ENCODE measurements at regions not wholly inside any gene's neighbourhood (a gene's known extent, or its start where the extent isn't known, plus 50 kb on each side); places are given as distances from the start of the nearest gene placed in this dataset.

DNA sequence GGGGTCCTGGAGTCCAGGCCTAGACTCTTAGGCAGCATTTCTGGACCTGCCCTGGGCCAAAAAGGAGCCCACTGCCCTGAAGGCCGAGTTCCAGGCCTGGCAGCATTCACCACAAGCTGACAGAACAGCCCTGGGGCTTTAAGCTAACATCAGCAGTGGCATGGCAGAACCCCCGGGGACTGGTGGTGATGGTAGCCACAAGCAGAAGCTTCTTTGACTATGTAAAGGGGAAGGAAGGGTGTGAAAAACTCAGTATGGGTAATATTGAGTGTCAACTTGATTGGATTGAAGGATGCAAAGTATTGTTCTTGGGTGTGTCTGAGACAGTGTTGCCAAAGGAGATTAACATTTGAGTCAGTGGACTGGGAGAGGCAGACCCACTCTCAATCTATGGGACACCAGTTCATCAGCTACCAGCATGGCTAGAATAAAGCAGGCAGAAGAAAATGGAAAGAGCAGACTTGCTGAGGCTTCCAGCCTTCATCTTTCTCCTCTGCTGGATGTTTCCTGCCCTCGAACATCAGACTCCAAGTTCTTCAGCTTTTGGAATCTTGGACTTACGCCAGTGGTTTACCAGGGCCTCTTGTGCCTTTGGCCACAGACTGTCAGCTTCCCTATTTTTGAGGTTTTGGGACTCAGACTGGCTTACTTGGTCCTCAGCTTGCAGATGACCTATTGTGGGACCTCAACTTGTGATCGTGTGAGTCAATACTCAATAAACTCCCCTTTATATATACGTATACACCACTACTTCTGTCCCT, 661.0 kb upstream of the C9orf72 start:
- DNase-seq = no peak

DNA sequence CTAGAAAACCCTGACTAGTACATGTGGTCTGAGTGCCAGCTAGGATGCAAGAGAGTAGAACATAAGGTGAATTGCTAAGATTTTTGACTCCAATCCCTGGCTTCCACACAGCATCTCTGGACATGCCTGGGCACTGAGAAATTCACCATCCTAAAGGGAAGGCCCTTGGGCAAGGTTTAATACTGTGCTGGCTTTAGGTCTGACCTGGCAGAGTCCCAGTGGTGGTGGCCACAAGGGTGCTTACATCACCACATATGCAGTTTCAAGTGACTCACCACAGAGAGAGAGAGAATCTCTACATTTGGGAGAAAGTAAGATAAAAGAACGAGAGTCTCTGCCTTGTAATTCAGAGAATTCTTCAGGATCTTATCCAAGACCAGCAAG, 661.6 kb upstream of the C9orf72 start:
- DNase-seq = no peak

DNA sequence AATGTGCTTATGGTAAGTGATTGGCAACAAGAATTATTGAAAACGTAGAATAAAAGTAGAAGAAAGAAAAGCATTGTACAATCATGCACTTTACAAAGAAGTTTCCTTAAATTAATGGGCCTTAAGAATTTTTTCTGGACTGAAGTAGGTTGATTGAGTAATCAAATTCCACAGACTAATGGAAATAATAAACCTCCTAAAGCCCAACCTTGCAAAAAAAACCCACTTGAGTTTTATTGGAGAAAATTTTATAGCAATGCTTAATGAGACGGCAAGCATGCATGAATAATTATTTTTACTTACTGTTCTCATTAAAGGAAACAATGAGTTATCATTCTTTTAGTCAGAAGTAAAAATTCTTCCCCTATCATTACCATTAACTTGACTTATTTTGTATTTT, 676.1 kb upstream of the C9orf72 start:
- no peak for DNase-seq

DNA sequence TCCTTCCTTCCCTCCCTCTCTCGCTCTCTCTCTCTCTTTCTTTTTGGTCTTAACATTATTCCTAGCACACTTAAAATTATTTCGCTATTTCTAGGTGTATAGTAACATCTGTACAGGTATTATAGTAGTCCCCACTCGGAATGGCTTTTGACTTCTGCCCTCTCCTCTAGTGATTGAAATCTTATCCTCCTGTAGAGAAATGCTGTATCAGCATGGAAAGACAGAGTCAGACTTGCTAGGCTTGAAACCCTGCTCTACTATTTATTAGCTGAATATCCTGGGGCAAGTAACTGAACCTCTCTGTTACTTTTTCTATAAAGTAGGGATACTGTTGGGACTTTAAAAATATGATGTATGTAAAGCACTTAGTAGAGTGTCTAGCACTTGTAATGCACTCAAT, 681.9 kb upstream of the C9orf72 start:
- DNase-seq = no peak

DNA sequence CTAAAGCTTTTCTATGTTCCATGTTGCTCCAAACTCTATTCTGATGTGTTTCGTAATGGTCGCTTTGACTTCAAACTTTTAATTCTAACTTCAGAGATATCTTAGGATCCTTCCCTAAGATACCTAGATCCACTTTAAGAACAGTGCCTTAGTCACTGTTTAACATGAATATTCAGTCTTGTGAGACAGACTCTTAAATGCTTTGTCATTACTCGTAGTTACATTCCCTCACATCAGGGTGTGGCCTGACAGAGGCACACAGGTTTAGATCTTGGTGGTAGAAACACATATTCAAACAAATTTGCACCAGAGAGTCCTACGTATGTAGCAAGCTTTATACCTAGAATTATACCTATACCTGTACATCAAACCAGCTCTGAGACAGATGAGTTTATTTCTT, 687.0 kb upstream of the C9orf72 start:
- no peak for DNase-seq

DNA sequence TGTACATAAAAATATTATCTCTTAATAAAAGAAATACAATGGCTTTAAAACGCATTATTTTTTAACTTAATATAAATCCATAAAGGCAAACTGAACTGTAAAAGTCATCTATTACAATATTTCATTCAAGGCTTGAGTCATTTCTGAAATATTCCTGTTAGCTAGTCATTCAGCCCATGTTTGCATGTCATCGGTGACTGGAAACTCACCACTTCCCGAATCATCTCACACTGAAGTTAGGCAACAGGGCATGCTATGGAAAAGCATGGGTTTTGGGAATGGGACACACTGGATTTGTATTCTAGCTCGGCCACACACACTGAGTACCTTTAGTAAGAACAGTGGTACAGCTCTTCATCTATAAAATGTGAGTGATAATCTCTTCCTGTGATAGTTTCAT, 691.1 kb upstream of the C9orf72 start:
- DNase-seq = no peak

DNA sequence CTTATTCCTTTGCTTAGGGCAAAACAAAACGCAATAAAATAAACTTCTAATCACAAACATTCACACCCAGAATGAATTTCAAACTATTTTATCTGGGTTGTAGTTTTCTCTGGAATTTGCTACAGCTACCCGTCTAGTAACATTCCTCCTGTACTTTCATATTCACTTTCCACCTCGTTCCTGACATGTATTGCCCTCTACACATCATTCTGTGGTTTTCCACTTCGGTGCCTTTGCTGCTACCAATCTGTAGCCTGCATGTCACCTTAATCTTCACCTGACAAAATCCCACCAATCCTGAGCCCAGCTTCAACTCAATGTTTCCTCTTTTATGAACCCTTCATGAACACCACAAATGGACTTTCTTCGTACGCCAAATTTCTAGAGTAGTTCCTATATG, 694.1 kb upstream of the C9orf72 start:
- DNase-seq = no peak

DNA sequence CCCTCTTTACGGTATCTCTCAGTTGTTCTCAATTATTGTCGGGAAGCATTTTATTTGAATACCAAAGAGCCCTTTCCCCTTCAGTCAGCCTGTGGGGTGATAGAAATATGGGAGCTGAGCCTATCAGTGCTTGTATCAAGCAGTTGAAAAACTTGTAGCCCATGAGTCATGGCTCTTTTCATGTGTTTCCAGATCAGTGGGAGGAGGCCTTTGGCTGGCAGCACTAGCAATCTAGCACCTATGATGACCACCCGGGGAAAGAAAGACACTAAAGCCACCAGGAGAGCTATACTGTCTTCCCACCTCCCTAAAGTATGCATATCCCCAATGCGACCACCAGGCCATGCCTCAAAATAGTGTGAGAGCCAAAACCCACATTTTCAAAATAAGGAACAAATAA, 696.9 kb upstream of the C9orf72 start:
- no peak for DNase-seq

DNA sequence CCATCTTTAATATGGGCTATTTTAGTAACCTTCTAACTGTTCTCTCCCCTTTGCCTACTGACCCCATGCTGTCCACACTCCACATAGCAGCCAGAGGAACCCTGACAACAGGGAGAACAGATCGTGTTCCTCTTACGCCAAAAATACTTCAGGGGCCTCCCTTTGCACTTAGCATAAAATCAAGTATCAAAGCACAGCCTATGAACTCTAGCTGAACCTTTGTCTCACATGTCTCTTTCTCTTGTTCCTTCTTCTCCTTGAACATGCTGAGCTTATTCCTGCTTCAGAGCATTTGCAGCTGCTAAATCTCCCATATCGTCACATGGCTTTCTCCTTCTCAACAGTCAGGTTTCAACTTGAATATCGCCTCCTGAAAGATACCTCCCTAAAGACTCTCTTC, 698.8 kb upstream of the C9orf72 start:
- no peak for DNase-seq

DNA sequence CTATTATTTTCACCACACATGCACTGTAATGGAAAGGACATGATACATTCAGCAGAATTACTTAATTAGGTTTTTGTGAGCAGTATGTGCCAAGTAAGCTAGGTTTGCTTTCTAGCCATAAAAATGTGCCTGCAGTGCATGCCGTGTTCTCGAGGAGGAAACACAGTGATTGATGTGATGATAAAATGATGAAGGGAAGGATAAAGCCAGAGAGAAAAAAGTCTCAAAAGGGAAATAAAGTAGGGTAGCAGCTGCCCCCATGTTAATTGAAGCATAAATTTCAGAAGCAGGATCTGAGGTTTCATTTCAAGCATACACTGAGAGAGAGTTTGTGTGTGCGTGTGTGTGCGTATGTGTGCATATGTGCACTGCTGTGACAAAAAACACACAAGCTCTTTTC, 714.2 kb upstream of the C9orf72 start:
- no peak for DNase-seq

DNA sequence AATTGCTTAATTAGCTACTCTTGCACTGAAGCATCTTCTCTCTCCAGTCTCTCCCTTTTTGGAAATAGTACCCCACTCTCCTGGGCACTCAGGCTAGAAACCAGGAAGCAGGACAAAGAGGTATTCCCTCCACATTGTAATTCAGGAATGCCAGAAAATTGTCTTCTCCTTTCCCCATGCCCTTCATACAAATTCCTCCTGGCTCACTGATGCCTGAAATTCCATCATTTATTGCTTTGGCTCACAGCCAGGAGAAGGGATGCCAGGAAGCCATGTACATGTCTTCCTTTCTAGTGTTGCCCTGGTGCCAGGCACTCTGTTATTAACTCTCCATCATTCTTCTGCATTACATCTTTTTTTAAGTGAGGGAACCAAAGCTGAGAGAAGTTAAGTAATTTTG, 716.5 kb upstream of the C9orf72 start:
- no peak for DNase-seq

DNA sequence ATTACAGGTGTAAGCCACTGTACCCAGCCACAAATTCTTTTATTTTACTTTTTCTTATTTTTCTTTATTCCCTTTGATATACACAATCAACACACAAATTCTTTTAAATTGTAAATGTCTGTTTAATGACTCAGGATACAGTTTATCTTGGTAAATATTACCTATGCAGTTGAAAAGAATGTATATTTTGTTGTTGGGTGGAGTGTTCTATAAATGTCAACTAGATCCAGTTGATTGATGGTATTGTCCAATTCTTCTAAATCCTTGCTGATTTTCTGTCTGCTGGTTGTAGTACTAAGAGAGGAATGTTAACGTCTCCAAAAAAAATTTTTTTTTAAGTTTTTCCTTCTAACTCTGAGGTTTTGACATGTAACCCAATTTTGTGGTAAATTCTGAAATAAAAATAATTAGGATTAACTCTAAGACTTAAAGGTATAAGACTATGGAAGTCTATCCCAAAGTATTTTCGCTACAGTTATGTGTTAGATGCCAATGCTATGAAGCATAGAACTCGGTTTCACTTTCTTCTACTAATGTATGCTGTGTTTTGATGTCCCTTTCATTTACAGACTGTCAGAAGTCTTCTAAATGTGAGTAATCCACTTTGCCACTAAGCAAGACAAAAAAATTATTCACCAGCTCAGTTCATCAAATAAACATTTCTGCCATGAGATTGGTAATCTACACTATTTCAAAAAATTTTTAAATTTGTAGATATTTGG, 720.2 kb upstream of the C9orf72 start:
- DNase-seq = no peak

DNA sequence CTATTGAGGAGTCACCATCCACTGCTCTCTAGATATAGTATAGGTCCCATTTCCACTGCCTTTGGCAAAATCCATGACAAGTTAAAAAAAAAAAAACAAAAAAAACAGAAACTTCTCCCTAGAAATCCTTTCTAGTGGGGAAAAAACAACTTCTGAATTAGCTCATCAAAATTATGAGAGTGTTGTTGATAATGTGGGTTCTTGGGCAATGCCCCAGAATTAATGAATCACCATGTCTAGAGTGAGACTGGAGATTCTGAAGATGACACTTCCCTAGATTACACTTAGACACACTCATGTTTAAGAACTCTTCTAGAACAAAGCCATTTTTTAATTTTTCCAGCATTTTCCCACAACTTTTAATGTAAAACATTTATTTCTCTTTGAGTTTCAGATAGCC, 728.0 kb upstream of the C9orf72 start:
- DNase-seq = no peak

DNA sequence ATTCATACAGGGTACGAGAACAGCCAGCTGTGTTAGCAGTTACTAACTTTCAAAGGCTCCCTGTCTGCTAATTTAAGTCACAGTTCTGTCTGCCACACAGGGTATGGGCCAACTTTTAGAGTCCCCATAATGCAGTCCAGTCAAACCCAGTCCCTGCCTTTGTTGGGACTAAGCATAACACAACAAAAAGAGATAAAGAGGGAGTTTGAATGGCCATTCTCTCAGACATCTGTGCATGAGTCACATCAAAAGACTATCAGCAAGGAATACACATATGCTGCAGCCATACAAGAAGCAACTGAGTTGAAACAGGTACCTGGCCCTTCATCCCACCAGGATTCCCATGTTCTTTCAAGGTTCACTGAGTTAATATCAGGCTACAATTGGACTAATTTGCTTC, 744.5 kb upstream of the C9orf72 start:
- DNase-seq = no peak

DNA sequence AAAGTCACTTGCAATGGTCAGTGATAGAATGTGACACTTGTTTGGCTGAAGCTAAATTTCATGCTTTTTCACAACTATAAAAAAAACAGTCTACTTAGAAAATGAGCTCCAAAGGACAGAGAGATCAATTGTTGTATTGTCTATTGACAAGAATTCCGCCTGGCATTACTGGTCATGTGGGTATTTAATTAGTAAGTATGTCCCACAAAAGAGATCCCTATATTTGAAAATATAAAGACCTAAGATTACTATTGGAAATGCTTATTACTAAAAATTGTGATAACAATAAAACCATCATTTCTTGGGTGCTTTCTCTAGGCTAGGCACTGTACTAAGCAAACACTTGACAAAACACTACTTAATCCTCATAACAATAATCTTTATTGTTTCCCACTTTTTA, 745.2 kb upstream of the C9orf72 start:
- DNase-seq = no peak

DNA sequence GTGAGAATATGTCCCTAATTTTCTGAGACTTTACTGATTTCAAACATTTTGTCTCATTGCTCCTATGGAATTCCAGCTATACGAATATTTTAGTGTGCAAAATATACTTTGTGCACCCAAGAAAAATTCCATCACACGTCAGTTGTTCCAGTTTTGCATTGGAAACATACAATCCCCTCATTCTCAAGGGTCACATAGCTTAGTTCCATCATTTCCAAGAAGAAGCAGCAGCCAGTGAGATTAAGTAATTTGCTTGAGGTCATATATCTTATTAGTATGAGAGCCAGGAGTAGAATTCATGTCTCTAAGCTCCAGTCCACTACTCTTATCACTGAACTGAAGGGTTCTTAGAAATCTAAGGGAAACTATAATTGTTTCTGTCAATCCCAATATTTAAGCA, 746.7 kb upstream of the C9orf72 start:
- DNase-seq = no peak

DNA sequence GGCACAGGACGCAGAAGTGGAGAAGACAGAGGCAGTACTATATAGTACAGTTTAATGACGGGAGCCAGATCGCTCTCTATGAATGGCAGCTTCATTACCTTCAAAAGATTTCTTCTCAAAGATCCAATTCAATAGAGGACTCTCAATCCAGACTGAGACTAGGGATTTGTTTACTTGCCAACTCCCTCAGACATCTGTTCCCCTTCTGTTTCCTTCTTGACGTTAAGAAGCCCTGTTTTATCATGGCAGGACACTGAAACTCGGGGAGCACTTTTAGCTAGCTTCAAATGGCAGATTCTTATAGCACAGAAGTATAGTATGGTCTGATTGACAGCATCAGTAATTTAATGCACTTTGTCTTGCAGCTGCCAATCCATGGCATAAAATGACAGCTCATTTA, 747.3 kb upstream of the C9orf72 start:
- no peak for DNase-seq

DNA sequence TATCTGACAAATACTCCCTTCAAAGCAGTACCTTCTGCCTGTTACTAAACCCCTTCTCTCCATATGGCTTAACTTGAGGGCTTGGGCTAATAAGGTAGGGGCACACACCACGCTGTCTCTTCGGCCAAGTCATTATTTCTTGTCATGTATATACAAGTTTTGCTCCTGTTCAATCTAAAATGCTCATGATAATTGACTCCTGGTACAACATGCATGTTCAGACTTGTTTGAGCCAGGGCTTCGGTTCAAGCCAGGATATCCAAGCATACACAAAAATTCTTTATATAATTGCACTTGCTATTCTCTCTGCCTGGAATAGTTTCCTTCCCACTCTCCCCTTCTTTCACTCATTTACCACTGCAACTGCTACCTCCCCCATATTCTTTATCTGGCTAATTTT, 756.0 kb upstream of the C9orf72 start:
- no peak for DNase-seq

DNA sequence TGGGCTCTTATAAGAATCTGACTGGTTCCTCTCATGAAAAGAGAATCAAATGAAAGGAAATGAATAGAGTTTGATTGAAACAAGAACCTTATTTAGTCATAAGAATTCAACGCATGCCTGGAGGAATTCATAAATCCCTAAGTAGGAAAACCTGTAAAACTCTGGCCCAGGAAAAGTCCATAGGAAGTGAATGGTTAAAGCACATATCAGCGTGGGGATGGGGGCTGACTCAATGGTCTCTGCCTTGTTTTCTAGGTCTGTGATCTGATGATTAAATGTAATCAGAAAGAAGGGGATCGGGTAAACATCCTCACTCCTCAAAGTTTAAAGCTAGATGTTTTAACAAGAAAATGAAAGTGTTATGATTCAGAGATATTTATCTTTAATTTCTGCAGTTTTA, 759.4 kb upstream of the C9orf72 start:
- DNase-seq = no peak

DNA sequence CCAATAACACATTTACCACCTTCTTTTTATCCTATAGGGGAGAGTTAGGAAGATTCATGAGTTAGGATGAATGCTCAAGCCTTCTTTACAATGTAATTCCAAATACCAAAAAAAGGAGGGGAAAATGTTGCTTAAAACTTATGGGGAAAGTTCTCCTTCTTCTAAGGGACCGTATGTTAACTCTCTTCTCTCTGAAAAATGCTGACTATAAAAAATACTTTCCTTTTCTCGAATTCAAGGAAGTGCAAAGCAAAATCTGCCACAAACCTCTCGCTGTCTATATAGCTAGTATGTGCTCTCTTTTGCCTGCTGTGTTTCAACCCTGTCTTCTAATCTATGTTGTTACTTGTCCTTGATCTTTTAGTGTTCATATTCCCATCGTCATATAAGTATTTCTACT, 768.6 kb upstream of the C9orf72 start:
- DNase-seq = no peak

DNA sequence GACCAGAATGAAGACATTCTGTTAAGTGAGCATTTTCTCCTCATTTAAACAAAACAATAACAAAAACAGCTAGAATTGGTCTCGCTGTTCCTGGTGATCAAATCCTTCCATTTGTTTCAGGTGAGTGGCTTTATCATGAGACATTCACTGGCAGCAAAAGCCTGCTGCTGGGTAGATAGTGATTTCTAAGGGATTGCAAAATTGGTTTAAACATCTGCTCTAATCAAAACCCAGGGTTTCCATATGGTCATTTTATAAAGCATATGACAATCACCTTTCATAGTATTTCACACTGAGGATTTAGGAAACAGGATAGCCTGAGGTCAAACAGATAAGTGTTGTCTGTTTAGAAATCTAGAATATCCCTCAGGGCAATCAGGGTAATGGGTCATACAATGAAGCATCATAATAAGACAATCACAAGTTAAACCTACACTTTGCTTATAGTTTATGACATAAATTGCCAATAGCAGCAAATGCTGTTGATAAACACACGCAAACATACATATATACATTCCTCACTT, 769.6 kb upstream of the C9orf72 start:
- no peak for DNase-seq

DNA sequence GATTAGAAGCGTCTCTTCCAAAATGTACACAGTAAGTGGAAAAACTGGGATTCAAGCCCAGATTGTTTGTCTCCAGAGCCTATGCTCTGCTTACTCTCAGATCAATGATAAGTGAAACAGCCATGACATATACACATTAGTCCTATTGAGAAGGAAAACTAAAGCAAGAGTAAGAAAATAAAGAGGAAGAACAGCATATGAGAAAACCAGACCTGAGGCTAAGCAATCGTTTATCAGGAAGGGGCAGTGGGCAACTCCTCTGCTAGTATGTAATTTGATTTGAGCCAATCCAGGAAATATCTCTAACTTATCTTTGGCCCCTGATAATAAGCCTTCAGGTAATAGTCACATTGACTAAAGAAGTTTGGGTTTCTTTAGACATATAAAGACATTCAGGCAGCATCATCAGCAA, 789.9 kb upstream of the C9orf72 start:
- no peak for DNase-seq

DNA sequence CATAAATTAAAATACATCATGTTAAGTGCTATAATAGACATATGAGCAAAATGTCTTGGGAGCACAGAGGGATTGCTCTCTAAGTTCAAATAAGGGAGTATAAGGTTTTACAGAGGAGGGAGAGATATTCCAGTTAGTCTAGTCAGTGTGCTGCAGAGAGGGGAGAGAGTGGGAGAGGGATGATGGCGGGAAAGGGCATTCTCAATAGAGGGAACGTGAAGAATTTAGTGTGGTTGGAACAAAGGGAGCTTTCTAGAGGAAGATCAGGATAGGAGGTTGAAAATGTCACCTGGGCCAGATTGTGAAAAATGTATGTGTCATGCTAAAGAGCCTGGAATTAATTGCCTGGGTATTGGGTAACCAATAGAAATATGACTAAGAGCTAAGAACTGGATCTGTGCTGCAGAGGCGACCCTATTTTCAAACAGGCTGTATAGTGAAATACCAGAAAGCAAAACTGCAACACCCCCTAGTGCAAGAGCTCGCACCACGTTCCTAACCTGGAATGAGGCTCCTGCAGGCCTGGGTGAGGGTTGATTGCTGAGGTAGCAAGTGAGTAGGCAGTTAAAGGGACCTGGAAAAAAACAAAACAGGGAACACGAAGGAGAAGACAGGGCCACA, 791.8 kb upstream of the C9orf72 start:
- DNase-seq = no peak

DNA sequence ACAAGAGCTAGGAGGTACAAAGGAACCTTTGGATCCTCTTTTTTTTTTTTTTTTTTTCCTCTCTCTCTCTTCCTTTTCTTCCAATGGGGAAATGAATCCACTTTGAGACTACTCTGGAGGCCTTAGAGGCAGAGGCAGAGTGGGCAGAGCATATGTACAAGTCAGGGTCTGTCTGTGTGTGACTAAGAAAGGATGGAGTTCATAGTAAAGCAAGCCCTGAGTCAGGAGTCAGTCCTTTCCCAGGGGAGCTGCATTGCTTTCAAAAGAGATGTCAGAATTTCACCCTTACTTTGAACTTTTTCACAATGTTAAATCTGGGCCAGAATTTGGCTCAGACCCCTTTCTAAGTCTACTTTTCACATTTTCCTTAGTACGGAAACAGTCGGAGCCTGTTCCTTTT, 792.4 kb upstream of the C9orf72 start:
- no peak for DNase-seq
